ENCODE measurements at regions not wholly inside any gene's neighbourhood (a gene's known extent, or its start where the extent isn't known, plus 50 kb on each side); places are given as distances from the start of the nearest gene placed in this dataset.
"Not testable (repeated sequence)": the region's sequence is repeated elsewhere in the genome, so short reads cannot be mapped to it uniquely, and the experiment has no call there.

- H3K27me3 ChIP-seq = no peaks in the 10 kb centered on the region
- 15 to 21% methylated on average over 6 of the region's 6 CpGs for WGBS, 2 donors
- no peaks in the 10 kb centered on the region for H3K4me1 ChIP-seq
These were observed 120.5 kb upstream of the CHD6 start for GRCh38 chr20:41738604-41739206.

GRCh38 chr20:41735949-41736348, 117.8 kb upstream of the CHD6 start:
- no peaks in the 10 kb centered on the region for H3K4me1 ChIP-seq
- intact Hi-C loops (cut with DNase I) = loop anchor here (5.0 kb wide), 1 partner anchor 1451 kb away; the partner anchor contains the start of gene PTPRT
- no peak for TF ChIP-seq POLR2A (IDR thresholded peaks at IDR 0.05)
- no peak for TF ChIP-seq POLR2AphosphoS5 (IDR thresholded peaks at IDR 0.05)
- no peak for TF ChIP-seq EP300 (IDR thresholded peaks at IDR 0.05)
- no peak for TF ChIP-seq CTCF (IDR thresholded peaks at IDR 0.05)
- no peak for DNase-seq
- H3K9me3 ChIP-seq = peaks cover 0 to 2% (median 1%) of the 10 kb centered on the region in 4 donors
- H3K27ac ChIP-seq = no peak overlapping the region
- 94 to 95% methylated on average over 3 of the region's 3 CpGs for WGBS, 2 donors
- no peaks in the 10 kb centered on the region for H3K27me3 ChIP-seq
- H3K36me3 ChIP-seq = no peaks in the 10 kb centered on the region
- H3K4me3 ChIP-seq = no peak overlapping the region

More at GRCh38 chr20:41738604-41739206, 120.5 kb upstream of the CHD6 start:
- H3K27ac ChIP-seq = no peak overlapping the region
- intact Hi-C loops (cut with DNase I) = loop anchor here (5.0 kb wide), 1 partner anchor 1449 kb away; the partner anchor contains the start of gene PTPRT
- no peak overlapping the region for H3K4me3 ChIP-seq
- TF ChIP-seq POLR2AphosphoS5 (IDR thresholded peaks at IDR 0.05) (no peak), CTCF (IDR thresholded peaks at IDR 0.05) (peak; percentile 14 to 71 (median 45))
- peaks cover 0 to 2% (median 0%) of the 10 kb centered on the region in 4 donors for H3K9me3 ChIP-seq
- DNase-seq = no peak
- H3K36me3 ChIP-seq = no peaks in the 10 kb centered on the region

- DNase-seq = no peak
- Histone ChIP-seq H3K36me3 (no peaks in the 10 kb centered on the region), H3K27me3 (no peaks in the 10 kb centered on the region), H3K4me3 (no peak overlapping the region), H3K27ac (no peak overlapping the region), H3K4me1 (no peaks in the 10 kb centered on the region), H3K9me3 (peaks cover 0 to 2% (median 1%) of the 10 kb centered on the region in 4 donors)
- 30 to 45% methylated on average over 5 of the region's 5 CpGs for WGBS, 2 donors
- TF ChIP-seq POLR2A (IDR thresholded peaks at IDR 0.05) = no peak
- TF ChIP-seq EP300 (IDR thresholded peaks at IDR 0.05) = no peak
- peak in 3 of 4 experiments; percentile 61 to 81 (median 73) for TF ChIP-seq CTCF (IDR thresholded peaks at IDR 0.05)
- TF ChIP-seq POLR2AphosphoS5 (IDR thresholded peaks at IDR 0.05) = no peak
- intact Hi-C loops (cut with DNase I) = no loop called here
These were observed 116.3 kb upstream of the CHD6 start for GRCh38 chr20:41734506-41734945.

DNA sequence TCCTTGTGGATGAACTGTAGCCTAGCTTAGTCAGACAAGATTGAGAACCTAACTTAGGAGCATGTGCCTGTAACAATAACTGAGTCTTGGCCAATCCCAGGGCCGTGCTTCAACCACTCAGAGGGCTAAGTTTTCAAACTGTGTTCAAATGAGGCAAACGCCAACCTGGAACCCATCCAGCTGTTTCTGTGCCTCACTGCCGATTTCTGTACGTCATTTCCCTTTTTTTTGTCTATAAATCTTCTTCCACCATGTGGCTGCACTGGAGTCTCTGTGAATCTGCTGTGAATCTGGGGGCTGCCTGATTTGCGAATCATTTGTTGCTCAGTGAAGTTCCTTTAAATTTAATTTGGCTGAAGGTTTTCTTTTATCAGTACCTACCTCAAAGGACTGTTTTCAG, 115.0 kb upstream of the CHD6 start:
- Histone ChIP-seq H3K27me3 (no peaks in the 10 kb centered on the region), H3K36me3 (no peaks in the 10 kb centered on the region), H3K9me3 (peaks cover 0 to 2% (median 1%) of the 10 kb centered on the region in 4 donors), H3K27ac (no peak overlapping the region), H3K4me1 (no peaks in the 10 kb centered on the region), H3K4me3 (no peak overlapping the region)
- DNase-seq = no peak
- TF ChIP-seq CTCF (IDR thresholded peaks at IDR 0.05) = no peak
- TF ChIP-seq POLR2AphosphoS5 (IDR thresholded peaks at IDR 0.05) = no peak
- no peak for TF ChIP-seq POLR2A (IDR thresholded peaks at IDR 0.05)
- TF ChIP-seq EP300 (IDR thresholded peaks at IDR 0.05) = no peak
- 38 to 60% methylated on average over 5 of the region's 5 CpGs for WGBS, 2 donors
- intact Hi-C loops (cut with DNase I) = no loop called here

- H3K36me3 ChIP-seq; H3K27me3 ChIP-seq; DNase-seq; H3K4me1 ChIP-seq; H3K27ac ChIP-seq; H3K4me3 ChIP-seq; H3K9me3 ChIP-seq; intact Hi-C loops (cut with DNase I): not testable (repeated sequence)
- WGBS, 2 donors = 61 to 80% methylated on average over 3 of the region's 3 CpGs
These were observed 113.0 kb upstream of the CHD6 start for GRCh38 chr20:41731198-41731597.

DNA sequence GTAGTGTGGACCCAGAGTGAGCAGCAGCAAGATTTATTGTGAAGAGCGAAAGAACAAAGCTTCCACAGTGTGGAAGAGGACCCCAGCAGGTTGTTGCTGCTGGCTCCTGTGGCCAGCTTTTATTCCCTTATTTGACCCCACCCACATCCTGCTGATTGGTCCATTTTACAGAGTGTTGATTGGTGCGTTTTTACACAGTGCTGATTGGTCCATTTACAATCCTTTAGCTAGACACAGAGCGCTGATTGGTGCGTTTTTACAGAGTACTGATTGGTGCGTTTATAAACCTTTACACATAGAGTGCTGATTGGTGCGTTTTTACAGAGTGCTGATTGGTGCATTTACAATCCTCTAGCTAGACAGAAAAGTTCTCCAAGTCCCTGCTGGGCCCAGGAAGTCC, 109.5 kb upstream of the CHD6 start:
- H3K36me3 ChIP-seq; intact Hi-C loops (cut with DNase I); H3K27ac ChIP-seq; H3K9me3 ChIP-seq; H3K4me1 ChIP-seq; H3K4me3 ChIP-seq; H3K27me3 ChIP-seq; DNase-seq: not testable (repeated sequence)
- WGBS, 2 donors = 91 to 93% methylated on average over 6 of the region's 6 CpGs
